Endodermal cell (in vitro differentiated cells): ENCODE measurements at regions not wholly inside any gene's neighbourhood (a gene's known extent, or its start where the extent isn't known, plus 50 kb on each side); places are given as distances from the start of the nearest gene placed in this dataset.

Source experiments
- DNase-seq: peaks from one replicate; pipeline ENCODE4 v3.0.0-alpha.2; 2017
- H3K27ac ChIP-seq: 2 replicates; pipeline ENCODE4 v1.5.1; 2013; ENCODE audit warnings: mild to moderate bottlenecking, low read depth, low read length, moderate library complexity
- H3K27me3 ChIP-seq: 2 replicates; pipeline ENCODE4 v1.6.1; 2013; ENCODE audit warnings: mild to moderate bottlenecking, low read length, moderate library complexity; ENCODE audit not compliant: insufficient read depth, control insufficient read depth, poor library complexity, severe bottlenecking
- H3K36me3 ChIP-seq: 2 replicates; pipeline ENCODE4 v1.7.0; 2013; ENCODE audit warnings: mild to moderate bottlenecking, low read length, moderate library complexity; ENCODE audit not compliant: control insufficient read depth, insufficient read depth
- H3K4me1 ChIP-seq: one replicate; pipeline ENCODE4 v1.7.0; 2013; ENCODE audit warnings: low read length; ENCODE audit not compliant: control insufficient read depth, insufficient read depth
- H3K4me3 ChIP-seq: 2 replicates; pipeline ENCODE4 v1.5.1; 2013; ENCODE audit warnings: mild to moderate bottlenecking, low read length, moderate library complexity
- H3K9ac ChIP-seq: 2 replicates; pipeline ENCODE4 v1.6.1; 2013; ENCODE audit warnings: mild to moderate bottlenecking, low read length, moderate library complexity; ENCODE audit not compliant: poor library complexity, severe bottlenecking; ENCODE audit errors: extremely low read depth
- H3K9me3 ChIP-seq: 2 replicates; pipeline ENCODE4 v1.6.1; 2013; ENCODE audit warnings: mild to moderate bottlenecking, low read length, moderate library complexity; ENCODE audit not compliant: control insufficient read depth
- H3K27ac Mint-ChIP-seq: 2 replicates; pipeline ENCODE4 v1.8.0; 2020; ENCODE audit warnings: mixed read lengths
- H3K27me3 Mint-ChIP-seq: 2 replicates; pipeline ENCODE4 v1.8.0; 2021; ENCODE audit warnings: mild to moderate bottlenecking, mixed read lengths; ENCODE audit not compliant: insufficient read depth
- H3K36me3 Mint-ChIP-seq: 2 replicates; pipeline ENCODE4 v1.8.0; 2020; ENCODE audit warnings: low read depth, mixed read lengths
- H3K4me1 Mint-ChIP-seq: 2 replicates; pipeline ENCODE4 v1.8.0; 2020; ENCODE audit warnings: mixed read lengths
- H3K4me3 Mint-ChIP-seq: 2 replicates; pipeline ENCODE4 v1.8.0; 2020; ENCODE audit warnings: mild to moderate bottlenecking, moderate library complexity, mixed read lengths
- H3K9me3 Mint-ChIP-seq: 2 replicates; pipeline ENCODE4 v1.8.0; 2020; ENCODE audit warnings: mild to moderate bottlenecking, mixed read lengths
- WGBS, 2 experiments: methylation state at CpG; one replicate each; pipeline versions ENCODE4 v1.1.5 to v1.1.7; 2013; ENCODE audit warnings: missing lambda C conversion rate in 2 of 2, mixed read lengths in 1 of 2; ENCODE audit not compliant: insufficient coverage in 1 of 2, insufficient read length in 1 of 2; 5-methylcytosine and 5-hydroxymethylcytosine counted together
- TF ChIP-seq, protein P1 (sequence below): fragments of 200-600 bp; sonication (generic); conservative IDR thresholded peaks from 2 replicates; pipeline ENCODE4 v1.5.0; 2021; ENCODE audit warnings: antibody characterized with exemption, mild to moderate bottlenecking

DNA sequence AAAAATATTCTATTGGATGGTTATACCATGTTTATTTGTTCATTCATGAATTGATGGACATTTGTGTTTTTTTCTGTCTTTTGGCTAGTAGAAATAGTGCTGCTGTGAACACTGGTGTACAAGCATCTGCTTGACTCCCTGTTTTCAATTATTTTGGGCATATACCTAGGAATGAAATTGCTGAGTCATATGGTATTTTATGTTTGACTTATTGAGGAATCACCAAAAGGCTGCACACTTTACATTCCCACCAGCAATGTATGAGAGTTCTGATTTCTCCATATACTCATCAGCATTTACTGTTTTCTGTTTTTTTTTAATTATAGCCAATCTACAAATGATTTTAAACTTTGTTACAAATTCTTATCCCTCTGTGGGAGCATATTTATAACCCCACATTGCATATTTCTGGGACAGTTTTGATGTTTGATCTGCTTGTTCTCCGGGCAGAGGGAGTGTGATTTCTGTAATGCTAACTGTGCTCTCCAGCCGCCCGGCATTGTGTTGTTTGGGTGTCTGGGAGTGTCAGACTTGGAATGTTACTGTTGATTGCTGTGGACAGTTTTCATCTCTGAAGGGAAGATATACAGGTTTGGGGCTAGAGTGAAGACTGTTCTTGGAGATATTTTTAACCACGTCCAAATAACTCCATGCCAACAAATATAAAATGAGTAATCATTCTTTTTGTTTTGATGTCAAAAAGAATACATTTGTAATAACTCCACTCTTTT is 60.5 kb upstream of the PGRMC2 start:
- Histone ChIP-seq H3K9me3 (no peaks in the 10 kb centered on the region), H3K9ac (no peak overlapping the region), H3K27ac (no peak overlapping the region), H3K27me3 (no peaks in the 10 kb centered on the region), H3K4me1 (no peaks in the 10 kb centered on the region), H3K4me3 (no peak overlapping the region), H3K36me3 (no peaks in the 10 kb centered on the region)
- 98% methylated on average over 3 of the region's 4 CpGs; no CpG with 5 or more reads in 1 of the 2 experiments for WGBS, 2 experiments
- Mint-ChIP-seq H3K4me3 (no peak overlapping the region), H3K9me3 (no peaks in the 10 kb centered on the region), H3K27me3 (no peaks in the 10 kb centered on the region), H3K27ac (no peak overlapping the region), H3K36me3 (no peaks in the 10 kb centered on the region), H3K4me1 (peaks cover 9% of the 10 kb centered on the region)
- DNase-seq: no peak
- TF ChIP-seq, protein P1, sequence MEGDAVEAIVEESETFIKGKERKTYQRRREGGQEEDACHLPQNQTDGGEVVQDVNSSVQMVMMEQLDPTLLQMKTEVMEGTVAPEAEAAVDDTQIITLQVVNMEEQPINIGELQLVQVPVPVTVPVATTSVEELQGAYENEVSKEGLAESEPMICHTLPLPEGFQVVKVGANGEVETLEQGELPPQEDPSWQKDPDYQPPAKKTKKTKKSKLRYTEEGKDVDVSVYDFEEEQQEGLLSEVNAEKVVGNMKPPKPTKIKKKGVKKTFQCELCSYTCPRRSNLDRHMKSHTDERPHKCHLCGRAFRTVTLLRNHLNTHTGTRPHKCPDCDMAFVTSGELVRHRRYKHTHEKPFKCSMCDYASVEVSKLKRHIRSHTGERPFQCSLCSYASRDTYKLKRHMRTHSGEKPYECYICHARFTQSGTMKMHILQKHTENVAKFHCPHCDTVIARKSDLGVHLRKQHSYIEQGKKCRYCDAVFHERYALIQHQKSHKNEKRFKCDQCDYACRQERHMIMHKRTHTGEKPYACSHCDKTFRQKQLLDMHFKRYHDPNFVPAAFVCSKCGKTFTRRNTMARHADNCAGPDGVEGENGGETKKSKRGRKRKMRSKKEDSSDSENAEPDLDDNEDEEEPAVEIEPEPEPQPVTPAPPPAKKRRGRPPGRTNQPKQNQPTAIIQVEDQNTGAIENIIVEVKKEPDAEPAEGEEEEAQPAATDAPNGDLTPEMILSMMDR: no peak

DNA sequence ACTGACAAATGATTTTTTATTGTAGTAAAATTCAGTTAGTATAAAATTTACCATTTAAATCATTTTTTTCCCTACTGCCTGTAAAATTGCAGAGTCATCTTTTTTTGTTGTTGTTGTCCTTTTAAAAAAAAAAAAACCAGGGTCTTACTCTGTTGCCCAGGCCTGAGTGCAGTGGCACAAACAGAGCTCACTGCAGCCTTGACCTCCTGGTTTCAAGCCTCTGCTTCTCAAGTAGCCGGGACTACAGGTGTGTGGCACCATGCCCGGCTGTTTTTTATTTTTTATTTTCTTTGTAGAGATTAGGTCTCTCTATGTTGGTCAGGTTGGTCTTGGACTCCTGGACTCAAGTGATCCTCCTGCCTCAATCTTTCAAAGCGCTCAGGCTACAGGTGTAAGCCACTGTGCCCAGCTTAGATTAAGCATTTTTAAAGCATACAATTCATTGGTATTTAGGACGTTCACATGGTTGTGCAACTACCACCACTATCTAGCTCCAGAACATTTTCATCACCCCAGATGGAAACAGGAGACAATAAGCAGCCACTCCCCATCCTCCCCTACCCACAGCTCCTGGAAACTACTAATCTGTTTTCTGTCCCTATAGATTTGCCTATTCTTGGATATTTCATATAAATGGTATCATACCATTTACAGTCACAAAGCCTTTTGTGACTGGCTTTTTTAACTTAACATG is 59.7 kb upstream of the PGRMC2 start:
- Mint-ChIP-seq H3K4me3 (no peak overlapping the region), H3K4me1 (peaks cover 9% of the 10 kb centered on the region), H3K9me3 (no peaks in the 10 kb centered on the region), H3K27ac (no peak overlapping the region), H3K27me3 (no peaks in the 10 kb centered on the region), H3K36me3 (no peaks in the 10 kb centered on the region)
- WGBS, 2 experiments: 89 to 100% methylated on average over 3 to 4 of the region's 4 CpGs
- no peaks in the 10 kb centered on the region for H3K9me3 ChIP-seq
- no peaks in the 10 kb centered on the region for H3K4me1 ChIP-seq
- no peak for DNase-seq
- no peak overlapping the region for H3K27ac ChIP-seq
- no peak overlapping the region for H3K4me3 ChIP-seq
- TF ChIP-seq, protein P1: no peak
- no peaks in the 10 kb centered on the region for H3K27me3 ChIP-seq
- H3K36me3 ChIP-seq: no peaks in the 10 kb centered on the region
- no peak overlapping the region for H3K9ac ChIP-seq

GRCh38 chr4:128346054-128346716 is 58.6 kb upstream of the PGRMC2 start:
- H3K4me1 ChIP-seq: no peaks in the 10 kb centered on the region
- no peaks in the 10 kb centered on the region for H3K27me3 ChIP-seq
- TF ChIP-seq, protein P1: no peak
- no peak overlapping the region for H3K4me3 ChIP-seq
- H3K27ac ChIP-seq: no peak overlapping the region
- Mint-ChIP-seq H3K27me3 (no peaks in the 10 kb centered on the region), H3K4me3 (no peak overlapping the region), H3K27ac (no peak overlapping the region), H3K9me3 (no peaks in the 10 kb centered on the region), H3K4me1 (no peaks in the 10 kb centered on the region), H3K36me3 (no peaks in the 10 kb centered on the region)
- no peaks in the 10 kb centered on the region for H3K36me3 ChIP-seq
- WGBS, 2 experiments: 91% methylated on average over 3 of the region's 3 CpGs; no CpG with 5 or more reads in 1 of the 2 experiments
- no peaks in the 10 kb centered on the region for H3K9me3 ChIP-seq
- H3K9ac ChIP-seq: no peak overlapping the region
- DNase-seq: no peak
